Upper lobe of left lung (tissue), 4 donors: ENCODE measurements at regions not wholly inside any gene's neighbourhood (a gene's known extent, or its start where the extent isn't known, plus 50 kb on each side); places are given as distances from the start of the nearest gene placed in this dataset.

Experiments
- CTCF ChIP-seq, 6 experiments: fragments of 450-650 bp in 4 of 6; fragments of 200-600 bp in 2 of 6; sonication (generic) in 2 of 6; IDR thresholded peaks; one replicate each; pipeline ENCODE4 v1.5.1; 2016 to 2019; ENCODE audit warnings: antibody characterized with exemption in 6 of 6
- EP300 ChIP-seq, 4 donors: sonication (generic); formaldehyde crosslinking; IDR thresholded peaks; one replicate each; pipeline ENCODE4 v1.5.1; 2017; ENCODE audit warnings: antibody characterized with exemption in 4 of 4, control low read depth in 2 of 4
- POLR2A ChIP-seq, 4 donors: fragments of 450-650 bp; IDR thresholded peaks; one replicate each; pipeline ENCODE4 v1.5.1; 2016 to 2017; ENCODE audit warnings: antibody characterized with exemption in 4 of 4, mild to moderate bottlenecking in 2 of 4
- POLR2AphosphoS5 ChIP-seq, 2 donors: sonication (generic); formaldehyde crosslinking; IDR thresholded peaks; one replicate each; pipeline ENCODE4 v1.5.1; 2017; ENCODE audit warnings: antibody characterized with exemption in 2 of 2

DNA sequence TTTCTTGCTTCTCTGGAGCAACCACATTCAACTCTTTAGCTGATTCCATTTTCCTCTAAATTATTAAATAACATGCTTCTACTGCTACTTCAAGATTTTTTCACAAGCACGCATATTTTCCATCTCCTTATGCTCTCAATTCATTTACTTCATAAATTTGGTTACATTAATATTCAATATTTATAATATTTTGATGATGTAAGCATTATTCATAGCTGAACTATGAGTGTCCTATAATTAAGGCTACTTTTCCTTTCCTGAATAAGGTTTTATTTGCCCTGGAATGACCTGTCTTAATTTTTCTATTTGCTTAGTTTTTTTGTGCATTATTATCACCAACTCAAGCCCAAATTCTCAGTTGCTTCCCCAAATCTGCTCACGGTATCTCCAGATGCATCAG, 109.4 kb upstream of the ADPGK start:
- TF ChIP-seq CTCF (IDR thresholded peaks at IDR 0.05): no peak
- TF ChIP-seq EP300 (IDR thresholded peaks at IDR 0.05): no peak
- no peak for TF ChIP-seq POLR2A (IDR thresholded peaks at IDR 0.05)
- no peak for TF ChIP-seq POLR2AphosphoS5 (IDR thresholded peaks at IDR 0.05)
